ENCODE measurements at regions not wholly inside any gene's neighbourhood (a gene's known extent, or its start where the extent isn't known, plus 50 kb on each side); places are given as distances from the start of the nearest gene placed in this dataset.

GRCh38 chr1:96513136-96513535 lies 208.4 kb upstream of the PTBP2 start:
- no peaks in the 10 kb centered on the region for H3K9me3 ChIP-seq
- H3K4me1 ChIP-seq = peaks cover 14 to 18% of the 10 kb centered on the region in 2 donors
- 27 to 35% methylated on average over 1 of the region's 1 CpG for WGBS, 2 donors
- H3K27me3 ChIP-seq = no peaks in the 10 kb centered on the region
- H3K27ac ChIP-seq = no peak overlapping the region
- no peaks in the 10 kb centered on the region for H3K36me3 ChIP-seq
- H3K4me3 ChIP-seq (replicated peaks in 1 of 3) = no peak overlapping the region
- intact Hi-C loops (cut with DNase I) = no loop called here
- TF ChIP-seq CTCF (IDR thresholded peaks at IDR 0.05) (no peak), POLR2A (IDR thresholded peaks at IDR 0.05) (no peak)
- no peak for DNase-seq

GRCh38 chr1:96515430-96515829 lies 206.2 kb upstream of the PTBP2 start:
- no peak for DNase-seq
- 84 to 85% methylated on average over 3 of the region's 3 CpGs for WGBS, 2 donors
- no peak overlapping the region for H3K4me3 ChIP-seq (replicated peaks in 1 of 3)
- H3K36me3 ChIP-seq = no peaks in the 10 kb centered on the region
- H3K27ac ChIP-seq = no peak overlapping the region
- intact Hi-C loops (cut with DNase I) = no loop called here
- H3K27me3 ChIP-seq = no peaks in the 10 kb centered on the region
- H3K9me3 ChIP-seq = no peaks in the 10 kb centered on the region
- H3K4me1 ChIP-seq = peaks cover 16 to 18% of the 10 kb centered on the region in 2 donors
- TF ChIP-seq CTCF (IDR thresholded peaks at IDR 0.05) (no peak), POLR2A (IDR thresholded peaks at IDR 0.05) (no peak)

- peaks cover 11 to 13% of the 10 kb centered on the region in 2 donors for H3K4me1 ChIP-seq
- TF ChIP-seq POLR2A (IDR thresholded peaks at IDR 0.05) (no peak), CTCF (IDR thresholded peaks at IDR 0.05) (no peak)
- H3K4me3 ChIP-seq (replicated peaks in 1 of 3) = no peak overlapping the region
- no peak for DNase-seq
- no peaks in the 10 kb centered on the region for H3K36me3 ChIP-seq
- intact Hi-C loops (cut with DNase I) = no loop called here
- H3K9me3 ChIP-seq = no peaks in the 10 kb centered on the region
- H3K27me3 ChIP-seq = no peaks in the 10 kb centered on the region
- H3K27ac ChIP-seq = no peak overlapping the region
- 95% methylated on average over 1 of the region's 1 CpG for WGBS, 2 donors
Observed at GRCh38 chr1:96515925-96516324, 205.7 kb upstream of the PTBP2 start.

- Histone ChIP-seq H3K4me3 (replicated peaks in 1 of 3) (no peak overlapping the region), H3K27me3 (no peaks in the 10 kb centered on the region), H3K9me3 (no peaks in the 10 kb centered on the region), H3K27ac (peak overlapping the region in 1 of 3 donors; percentile 23), H3K4me1 (peaks cover 8 to 11% of the 10 kb centered on the region in 2 donors), H3K36me3 (no peaks in the 10 kb centered on the region)
- peak; percentile 44 to 59 for DNase-seq
- intact Hi-C loops (cut with DNase I) = no loop called here
- no peak for TF ChIP-seq POLR2A (IDR thresholded peaks at IDR 0.05)
- no peak for TF ChIP-seq CTCF (IDR thresholded peaks at IDR 0.05)
- whole genome bisulfite sequencing, 2 donors = 32 to 36% methylated on average over 9 of the region's 9 CpGs
Observed at GRCh38 chr1:96519851-96520578, 201.6 kb upstream of the PTBP2 start.

- TF ChIP-seq POLR2A (IDR thresholded peaks at IDR 0.05) (no peak), CTCF (IDR thresholded peaks at IDR 0.05) (no peak)
- Histone ChIP-seq H3K4me3 (replicated peaks in 1 of 3) (no peak overlapping the region), H3K36me3 (no peaks in the 10 kb centered on the region), H3K27ac (peak overlapping the region in 1 of 3 donors; percentile 38), H3K9me3 (no peaks in the 10 kb centered on the region), H3K4me1 (peaks cover 8 to 11% of the 10 kb centered on the region in 2 donors), H3K27me3 (no peaks in the 10 kb centered on the region)
- intact Hi-C loops (cut with DNase I) = no loop called here
- WGBS, 2 donors = 25% methylated on average over 3 of the region's 3 CpGs
- DNase-seq = no peak
Observed at GRCh38 chr1:96520579-96520947, 201.0 kb upstream of the PTBP2 start.

Measured in thyroid gland (tissue), 4 donors.